ENCODE measurements at regions not wholly inside any gene's neighbourhood (a gene's known extent, or its start where the extent isn't known, plus 50 kb on each side); places are given as distances from the start of the nearest gene placed in this dataset.

GRCh38 chr12:43057566-43057965, 468.0 kb upstream of the PRICKLE1 start:
- intact Hi-C loops (cut with DNase I) = no loop called here
- DNase-seq (ENCODE audit: low spot score) = no peak
- Histone ChIP-seq H3K4me1 (replicated peaks) (no peaks in the 10 kb centered on the region), H3K36me3 (no peaks in the 10 kb centered on the region), H3K27me3 (replicated peaks; ENCODE audit: insufficient read depth) (no peaks in the 10 kb centered on the region), H3K4me3 (no peak overlapping the region), H3K27ac (no peak overlapping the region), H3K9me3 (no peaks in the 10 kb centered on the region)
- TF ChIP-seq POLR2AphosphoS5 (IDR thresholded peaks at IDR 0.05) (no peak), POLR2A (IDR thresholded peaks at IDR 0.05) (no peak), CTCF (IDR thresholded peaks at IDR 0.05) (no peak)

DNA sequence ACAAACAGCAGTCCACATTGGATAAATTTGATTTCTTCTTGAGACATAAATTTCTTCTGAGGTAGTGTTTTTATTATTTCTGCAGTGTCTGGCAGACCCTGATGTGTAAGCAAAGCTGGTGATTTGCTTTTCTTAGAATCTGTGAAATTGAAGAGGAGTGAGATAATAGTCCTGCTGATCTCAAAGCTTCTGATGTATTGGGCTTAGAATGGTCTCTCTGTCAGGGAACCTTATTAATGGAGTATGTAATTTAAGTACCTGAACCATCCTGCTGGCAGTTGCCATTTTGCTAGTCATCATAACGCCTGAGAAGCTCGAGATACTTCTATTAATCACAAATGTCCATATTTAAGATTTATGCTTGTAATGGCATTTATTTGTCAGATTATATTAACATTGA, 464.5 kb upstream of the PRICKLE1 start:
- H3K27ac ChIP-seq = no peak overlapping the region

GRCh38 chr12:43052441-43052840, 462.9 kb upstream of the PRICKLE1 start:
- no peak for DNase-seq (ENCODE audit: low spot score)
- Histone ChIP-seq H3K9me3 (no peaks in the 10 kb centered on the region), H3K27ac (no peak overlapping the region), H3K36me3 (no peaks in the 10 kb centered on the region), H3K27me3 (replicated peaks; ENCODE audit: insufficient read depth) (no peaks in the 10 kb centered on the region), H3K4me1 (replicated peaks) (no peaks in the 10 kb centered on the region), H3K4me3 (no peak overlapping the region)
- 34% methylated on average over 6 of the region's 6 CpGs for WGBS
- intact Hi-C loops (cut with DNase I) = no loop called here
- TF ChIP-seq CTCF (IDR thresholded peaks at IDR 0.05) = no peak
- TF ChIP-seq POLR2A (IDR thresholded peaks at IDR 0.05) = no peak
- no peak for TF ChIP-seq POLR2AphosphoS5 (IDR thresholded peaks at IDR 0.05)

More for the DNA sequence above, 464.5 kb upstream of the PRICKLE1 start:
- Histone ChIP-seq H3K4me3 (no peak overlapping the region), H3K27me3 (replicated peaks; ENCODE audit: insufficient read depth) (no peaks in the 10 kb centered on the region), H3K9me3 (no peaks in the 10 kb centered on the region), H3K4me1 (replicated peaks) (no peaks in the 10 kb centered on the region), H3K36me3 (no peaks in the 10 kb centered on the region)
- 94% methylated on average over 2 of the region's 2 CpGs for WGBS
- TF ChIP-seq POLR2AphosphoS5 (IDR thresholded peaks at IDR 0.05) = no peak
- TF ChIP-seq CTCF (IDR thresholded peaks at IDR 0.05) = no peak
- no peak for TF ChIP-seq POLR2A (IDR thresholded peaks at IDR 0.05)
- intact Hi-C loops (cut with DNase I) = no loop called here
- no peak for DNase-seq (ENCODE audit: low spot score)

DNA sequence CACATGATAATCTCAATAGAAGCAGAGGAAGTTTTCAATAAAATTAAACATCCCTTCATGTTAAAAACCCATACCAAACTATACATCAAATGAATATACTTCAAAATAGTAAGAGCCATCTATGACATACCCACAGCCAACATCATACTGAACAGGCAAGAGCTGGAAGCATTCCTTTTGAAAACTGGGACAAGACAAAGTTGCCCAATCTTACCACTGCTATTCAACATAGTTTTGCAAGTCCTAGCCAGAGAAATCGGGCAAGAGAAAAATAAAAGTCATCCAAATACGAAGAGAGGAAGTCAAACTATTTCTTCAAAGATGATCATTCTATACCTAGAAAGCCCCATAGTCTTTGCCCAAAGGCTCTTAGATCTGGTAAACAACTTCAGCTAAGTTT, 454.7 kb upstream of the PRICKLE1 start:
- DNase-seq (ENCODE audit: low spot score) = no peak
- no peak for TF ChIP-seq POLR2AphosphoS5 (IDR thresholded peaks at IDR 0.05)
- no peak for TF ChIP-seq POLR2A (IDR thresholded peaks at IDR 0.05)
- no peak for TF ChIP-seq CTCF (IDR thresholded peaks at IDR 0.05)
- H3K9me3 ChIP-seq = no peaks in the 10 kb centered on the region
- intact Hi-C loops (cut with DNase I) = no loop called here
- H3K27ac ChIP-seq = no peak overlapping the region
- no peaks in the 10 kb centered on the region for H3K27me3 ChIP-seq (replicated peaks; ENCODE audit: insufficient read depth)
- H3K4me1 ChIP-seq (replicated peaks) = no peaks in the 10 kb centered on the region
- 92% methylated on average over 2 of the region's 2 CpGs for WGBS
- H3K36me3 ChIP-seq = no peaks in the 10 kb centered on the region
- no peak overlapping the region for H3K4me3 ChIP-seq

- H3K27ac ChIP-seq = no peak overlapping the region
Measured at GRCh38 chr12:43038991-43039390, 449.4 kb upstream of the PRICKLE1 start.

More at GRCh38 chr12:43038991-43039390, 449.4 kb upstream of the PRICKLE1 start:
- DNase-seq (ENCODE audit: low spot score) = no peak
- no peak for TF ChIP-seq POLR2A (IDR thresholded peaks at IDR 0.05)
- no peak for TF ChIP-seq POLR2AphosphoS5 (IDR thresholded peaks at IDR 0.05)
- no peak for TF ChIP-seq CTCF (IDR thresholded peaks at IDR 0.05)
- intact Hi-C loops (cut with DNase I) = no loop called here
- WGBS = 75% methylated on average over 3 of the region's 3 CpGs
- Histone ChIP-seq H3K27me3 (replicated peaks; ENCODE audit: insufficient read depth) (no peaks in the 10 kb centered on the region), H3K4me1 (replicated peaks) (no peaks in the 10 kb centered on the region), H3K4me3 (no peak overlapping the region), H3K9me3 (no peaks in the 10 kb centered on the region), H3K36me3 (no peaks in the 10 kb centered on the region)

Data from prostate gland (tissue), 2 donors.